ENCODE measurements at regions not wholly inside any gene's neighbourhood (a gene's known extent, or its start where the extent isn't known, plus 50 kb on each side); places are given as distances from the start of the nearest gene placed in this dataset.
"Not testable (repeated sequence)": the region's sequence is repeated elsewhere in the genome, so short reads cannot be mapped to it uniquely, and the experiment has no call there.

GRCh38 chr6:22376293-22376692, 79.5 kb upstream of the PRL start:
- CTCF ChIA-PET; H3K27ac ChIP-seq (ENCODE audit: low read depth in 2 of 2, low read length in 1 of 2); H3K4me1 ChIP-seq (ENCODE audit: control insufficient read depth in 1 of 2, insufficient read depth in 2 of 2, low read depth in 1 of 2, low read length in 1 of 2); DNase-seq; H3K4me2 ChIP-seq; H4K20me1 ChIP-seq (ENCODE audit: insufficient read depth); H3F3A ChIP-seq (replicated peaks; ENCODE audit: insufficient read depth); H3K9me3 ChIP-seq; H3K36me3 ChIP-seq (replicated peaks in 1 of 2; ENCODE audit: control insufficient read depth in 1 of 2, insufficient read depth in 2 of 2, low read length in 1 of 2); H3K4me3 ChIP-seq (ENCODE audit: low read depth in 2 of 2, low read length in 1 of 2); H3K27me3 ChIP-seq (ENCODE audit: insufficient read depth); POLR2A ChIA-PET; H2AFZ ChIP-seq (ENCODE audit: low read depth); H3K9me2 ChIP-seq; H3K9ac ChIP-seq; H3K79me2 ChIP-seq (ENCODE audit: insufficient read depth): not testable (repeated sequence)

GRCh38 chr6:22378536-22378935, 81.7 kb upstream of the PRL start:
- H2AFZ ChIP-seq (ENCODE audit: low read depth) = not testable (repeated sequence)

GRCh38 chr6:22380236-22380635, 83.4 kb upstream of the PRL start:
- H3K4me2 ChIP-seq = no peak overlapping the region
- H3K27me3 ChIP-seq (ENCODE audit: insufficient read depth) = no peaks in the 10 kb centered on the region
- H2AFZ ChIP-seq (ENCODE audit: low read depth) = no peak overlapping the region
- H3K4me3 ChIP-seq (ENCODE audit: low read depth in 2 of 2, low read length in 1 of 2) = no peak overlapping the region
- no peak overlapping the region for H3K27ac ChIP-seq (ENCODE audit: low read depth in 2 of 2, low read length in 1 of 2)
- H3K36me3 ChIP-seq (replicated peaks in 1 of 2; ENCODE audit: control insufficient read depth in 1 of 2, insufficient read depth in 2 of 2, low read length in 1 of 2) = no peaks in the 10 kb centered on the region
- no peaks in the 10 kb centered on the region for H3K9me2 ChIP-seq
- H4K20me1 ChIP-seq (ENCODE audit: insufficient read depth) = no peaks in the 10 kb centered on the region
- no peaks in the 10 kb centered on the region for H3K4me1 ChIP-seq (ENCODE audit: control insufficient read depth in 1 of 2, insufficient read depth in 2 of 2, low read depth in 1 of 2, low read length in 1 of 2)
- H3F3A ChIP-seq (replicated peaks; ENCODE audit: insufficient read depth) = no peaks in the 10 kb centered on the region
- H3K9ac ChIP-seq = no peak overlapping the region
- no peaks in the 10 kb centered on the region for H3K79me2 ChIP-seq (ENCODE audit: insufficient read depth)
- 59% methylated on average over 3 of the region's 3 CpGs for WGBS (ENCODE audit: low lambda C conversion rate)
- POLR2A ChIA-PET = no interaction called here
- CTCF ChIA-PET = no interaction called here
- H3K9me3 ChIP-seq = no peaks in the 10 kb centered on the region
- no peak for DNase-seq
- TF ChIP-seq EZH2phosphoT487 (IDR thresholded peaks at IDR 0.05; ENCODE audit: borderline replicate concordance, low read depth) = no peak
- no peak for TF ChIP-seq YY1 (IDR thresholded peaks at IDR 0.05; ENCODE audit: low read depth)
- TF ChIP-seq ELF1 (IDR thresholded peaks at IDR 0.05) = no peak
- TF ChIP-seq IRF3 (IDR thresholded peaks at IDR 0.05; ENCODE audit: low read depth, low read length) = no peak
- TF ChIP-seq SIN3A (IDR thresholded peaks at IDR 0.05; ENCODE audit: borderline replicate concordance, low read depth, low read length) = no peak
- no peak for TF ChIP-seq ZBTB33 (IDR thresholded peaks at IDR 0.05; ENCODE audit: borderline replicate concordance, low read depth)

More at GRCh38 chr6:22378536-22378935, 81.7 kb upstream of the PRL start:
- H3K79me2 ChIP-seq (ENCODE audit: insufficient read depth); CTCF ChIA-PET; H3K9ac ChIP-seq; H3K36me3 ChIP-seq (replicated peaks in 1 of 2; ENCODE audit: control insufficient read depth in 1 of 2, insufficient read depth in 2 of 2, low read length in 1 of 2); H3K27ac ChIP-seq (ENCODE audit: low read depth in 2 of 2, low read length in 1 of 2); H3K9me3 ChIP-seq; H3K27me3 ChIP-seq (ENCODE audit: insufficient read depth); H3K4me2 ChIP-seq; H3K4me1 ChIP-seq (ENCODE audit: control insufficient read depth in 1 of 2, insufficient read depth in 2 of 2, low read depth in 1 of 2, low read length in 1 of 2); H4K20me1 ChIP-seq (ENCODE audit: insufficient read depth); H3K4me3 ChIP-seq (ENCODE audit: low read depth in 2 of 2, low read length in 1 of 2); POLR2A ChIA-PET; H3K9me2 ChIP-seq; H3F3A ChIP-seq (replicated peaks; ENCODE audit: insufficient read depth); DNase-seq: not testable (repeated sequence)
- 70% methylated on average over 1 of the region's 1 CpG for WGBS (ENCODE audit: low lambda C conversion rate)
